Non-pigmented ciliary epithelial cell (primary cell): ENCODE measurements at regions not wholly inside any gene's neighbourhood (a gene's known extent, or its start where the extent isn't known, plus 50 kb on each side); places are given as distances from the start of the nearest gene placed in this dataset.
"Not testable (repeated sequence)": the region's sequence is repeated elsewhere in the genome, so short reads cannot be mapped to it uniquely, and the experiment has no call there.

Source experiments
- DNase-seq: peaks from one replicate; pipeline ENCODE4 v3.0.0-alpha.2; 2010; ENCODE audit warnings: low read depth

- DNase-seq = no peak
These were observed 211.6 kb downstream of the RAP2B start for GRCh38 chr3:153373606-153374005.

GRCh38 chr3:153378366-153378765 lies 216.3 kb downstream of the RAP2B start:
- DNase-seq = not testable (repeated sequence)

GRCh38 chr3:153379516-153379915 lies 217.5 kb downstream of the RAP2B start:
- peak; percentile 17 for DNase-seq

- no peak for DNase-seq
These were observed 223.3 kb downstream of the RAP2B start for GRCh38 chr3:153385343-153385742.

- no peak for DNase-seq
These were observed 230.3 kb downstream of the RAP2B start for GRCh38 chr3:153392363-153392762.

- no peak for DNase-seq
These were observed 232.0 kb downstream of the RAP2B start for GRCh38 chr3:153394017-153394416.

GRCh38 chr3:153396581-153396980 lies 234.6 kb downstream of the RAP2B start:
- no peak for DNase-seq

- no peak for DNase-seq
These were observed 235.8 kb downstream of the RAP2B start for GRCh38 chr3:153397794-153398193.

- no peak for DNase-seq
These were observed 237.6 kb downstream of the RAP2B start for GRCh38 chr3:153399636-153400035.

- no peak for DNase-seq
These were observed 238.6 kb downstream of the RAP2B start for GRCh38 chr3:153400641-153401040.

- DNase-seq = no peak
These were observed 242.1 kb downstream of the RAP2B start for GRCh38 chr3:153404157-153404556.

- not testable (repeated sequence) for DNase-seq
These were observed 243.3 kb downstream of the RAP2B start for GRCh38 chr3:153405320-153405719.

- no peak for DNase-seq
These were observed 248.5 kb downstream of the RAP2B start for GRCh38 chr3:153410517-153410916.

- peak; percentile 1 for DNase-seq
These were observed 253.0 kb downstream of the RAP2B start for GRCh38 chr3:153414982-153415381.

GRCh38 chr3:153422314-153422713 lies 260.3 kb downstream of the RAP2B start:
- no peak for DNase-seq

- DNase-seq = not testable (repeated sequence)
These were observed 261.8 kb downstream of the RAP2B start for GRCh38 chr3:153423820-153424219.

GRCh38 chr3:153426344-153426743 lies 264.3 kb downstream of the RAP2B start:
- DNase-seq = no peak

- no peak for DNase-seq
These were observed 264.8 kb downstream of the RAP2B start for GRCh38 chr3:153426803-153427202.

- DNase-seq = no peak
These were observed 267.8 kb downstream of the RAP2B start for GRCh38 chr3:153429821-153430220.

- DNase-seq = no peak
These were observed 269.1 kb downstream of the RAP2B start for GRCh38 chr3:153431076-153431475.

- DNase-seq = no peak
These were observed 275.6 kb downstream of the RAP2B start for GRCh38 chr3:153437666-153438065.

GRCh38 chr3:153438271-153438670 lies 276.2 kb downstream of the RAP2B start:
- no peak for DNase-seq

- no peak for DNase-seq
These were observed 277.8 kb downstream of the RAP2B start for GRCh38 chr3:153439780-153440179.

GRCh38 chr3:153440311-153440710 lies 278.3 kb downstream of the RAP2B start:
- no peak for DNase-seq

GRCh38 chr3:153442386-153442785 lies 280.4 kb downstream of the RAP2B start:
- no peak for DNase-seq
